ENCODE measurements at regions not wholly inside any gene's neighbourhood (a gene's known extent, or its start where the extent isn't known, plus 50 kb on each side); places are given as distances from the start of the nearest gene placed in this dataset.
"Not testable (repeated sequence)": the region's sequence is repeated elsewhere in the genome, so short reads cannot be mapped to it uniquely, and the experiment has no call there.

- peak in 1 of 2 experiments; percentile 84; a peak in 2 of 4 replicates for TF ChIP-seq ZNF318 (IDR thresholded peaks at IDR 0.05; ENCODE audit: borderline replicate concordance in 1 of 2, low read depth in 1 of 2)
- TF ChIP-seq BCLAF1 (IDR thresholded peaks at IDR 0.05; ENCODE audit: borderline replicate concordance in 1 of 2, control insufficient read depth in 1 of 2, low read depth in 2 of 2, low read length in 1 of 2): peak in 1 of 2 experiments; percentile 38; a peak in 1 of 4 replicates
- peak in 1 of 2 experiments; percentile 57; a peak in 1 of 4 replicates for TF ChIP-seq ARNT (IDR thresholded peaks at IDR 0.05)
- TF ChIP-seq TOE1 (IDR thresholded peaks at IDR 0.05; ENCODE audit: borderline replicate concordance): peak; percentile 70; the same call in 1 of the 2 replicates
- not testable (repeated sequence) for TF ChIP-seq TOE1 (CRISPR knock-in tag; IDR thresholded peaks at IDR 0.05; ENCODE audit: borderline replicate concordance, low read depth); MYBL2 (CRISPR knock-in tag; IDR thresholded peaks at IDR 0.05; ENCODE audit: borderline replicate concordance)
- peak; percentile 25; the same call in 1 of the 2 replicates for TF ChIP-seq MYBL2 (IDR thresholded peaks at IDR 0.05; ENCODE audit: low read depth)
- TF ChIP-seq MCM7 (IDR thresholded peaks at IDR 0.05): 0 out of 4 replicates have a peak, but pooled peaks of 1 of the 2 experiments have one; percentile 48
- TF ChIP-seq NFIC (IDR thresholded peaks at IDR 0.05): 0 out of 2 replicates have a peak, but pooled peaks have one; percentile 10
- peak; percentile 59; the same call in 1 of the 2 replicates for TF ChIP-seq NKRF (IDR thresholded peaks at IDR 0.05; ENCODE audit: borderline replicate concordance)
- peak; percentile 92; the same call in 1 of the 2 replicates for TF ChIP-seq HLTF (IDR thresholded peaks at IDR 0.05)
- peak; percentile 46; the same call in 1 of the 2 replicates for TF ChIP-seq ZEB2 (IDR thresholded peaks at IDR 0.05)
Measured at GRCh38 chr7:65549589-65550443, 176.2 kb downstream of the ZNF92 start (continued).

Data from K562 (cell line).